Fibroblast of lung (primary cell): ENCODE measurements at regions not wholly inside any gene's neighbourhood (a gene's known extent, or its start where the extent isn't known, plus 50 kb on each side); places are given as distances from the start of the nearest gene placed in this dataset.

Experiments used
- DNase-seq, 2 donors: peaks; one replicate each; pipeline versions ENCODE4 v3.0.0 to v3.0.0-alpha.2; 2010; ENCODE audit warnings: low read depth in 2 of 2
- H2AFZ ChIP-seq: 2 replicates; pipeline ENCODE4 v1.5.1; 2012; ENCODE audit warnings: low read length, control low read depth, inconsistent platforms
- H3K27ac ChIP-seq: 2 replicates; pipeline ENCODE4 v1.5.1; 2011; ENCODE audit warnings: low read length, control low read depth; ENCODE audit not compliant: insufficient read depth
- H3K27me3 ChIP-seq: 2 replicates; pipeline ENCODE4 v1.5.1; 2011; ENCODE audit warnings: mild to moderate bottlenecking, low read length; ENCODE audit not compliant: control insufficient read depth, insufficient read depth
- H3K36me3 ChIP-seq: 2 replicates; pipeline ENCODE4 v1.5.1; 2011; ENCODE audit warnings: low read length; ENCODE audit not compliant: control insufficient read depth, insufficient read depth
- H3K4me1 ChIP-seq: 2 replicates; pipeline ENCODE4 v1.5.1; 2011; ENCODE audit warnings: low read length; ENCODE audit not compliant: control insufficient read depth, insufficient read depth; ENCODE audit errors: extremely low read depth
- H3K4me2 ChIP-seq: 2 replicates; pipeline ENCODE4 v1.5.1; 2011; ENCODE audit warnings: low read length, control low read depth; ENCODE audit not compliant: insufficient read depth; ENCODE audit errors: extremely low read depth
- H3K4me3 ChIP-seq, 4 experiments: fragments of 200-600 bp in 1 of 4; sonication (generic) in 1 of 4; replicated peaks in 1 of 4; 2 replicates each; pipeline ENCODE4 v1.5.1; 2011 to 2016; ENCODE audit warnings: low read length in 4 of 4, low read depth in 3 of 4, mild to moderate bottlenecking in 3 of 4, control low read depth in 2 of 4, inconsistent platforms in 1 of 4, mixed read lengths in 1 of 4; ENCODE audit not compliant: insufficient read depth in 1 of 4; ENCODE audit errors: control extremely low read depth in 1 of 4
- H3K79me2 ChIP-seq: 2 replicates; pipeline ENCODE4 v1.5.1; 2012; ENCODE audit warnings: mild to moderate bottlenecking, low read length, inconsistent platforms; ENCODE audit not compliant: control insufficient read depth, insufficient read depth
- H3K9ac ChIP-seq: 2 replicates; pipeline ENCODE4 v1.5.1; 2011; ENCODE audit warnings: mild to moderate bottlenecking, low read length, control low read depth; ENCODE audit not compliant: insufficient read depth
- H3K9me3 ChIP-seq: 2 replicates; pipeline ENCODE4 v1.5.1; 2012; ENCODE audit warnings: low read depth, low read length; ENCODE audit not compliant: control insufficient read depth, insufficient read depth
- H4K20me1 ChIP-seq: 2 replicates; pipeline ENCODE4 v1.5.1; 2011; ENCODE audit warnings: low read length; ENCODE audit not compliant: control insufficient read depth, insufficient read depth; ENCODE audit errors: extremely low read depth
- EZH2 ChIP-seq: IDR thresholded peaks from 2 replicates; pipeline ENCODE4 v1.5.1; 2012; ENCODE audit warnings: low read length, control low read depth, mild to moderate bottlenecking; ENCODE audit errors: missing control alignments
- TF ChIP-seq, protein P1 (sequence below), 2 donors: IDR thresholded peaks in 1 of 2; conservative IDR thresholded peaks in 1 of 2; 1 replicate in 1 of 2; 2 replicates in 1 of 2; pipeline ENCODE4 v1.5.1; 2011 to 2012; ENCODE audit warnings: low read length in 2 of 2, control low read depth in 1 of 2, inconsistent platforms in 1 of 2, low read depth in 1 of 2, mild to moderate bottlenecking in 1 of 2

DNA sequence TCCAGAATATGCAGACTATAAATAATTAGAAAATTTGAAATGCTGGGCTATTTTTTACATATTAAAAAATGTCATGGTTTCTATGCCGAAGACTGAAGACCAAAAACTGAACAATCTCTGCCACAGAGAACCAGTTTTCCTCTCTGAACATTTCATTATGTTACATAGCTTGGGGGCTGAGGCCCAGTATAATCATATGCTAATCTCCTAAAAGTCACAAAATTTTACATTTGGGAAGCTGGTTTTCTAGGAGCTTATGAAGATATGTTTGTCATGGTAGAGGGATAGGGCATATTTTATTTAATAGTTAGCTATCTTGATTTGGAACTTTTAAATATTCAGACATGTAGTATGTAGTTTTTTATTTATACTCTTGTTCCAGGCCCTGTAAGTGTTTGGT lies 167.8 kb downstream of the GPAT3 start:
- TF ChIP-seq, protein P1, sequence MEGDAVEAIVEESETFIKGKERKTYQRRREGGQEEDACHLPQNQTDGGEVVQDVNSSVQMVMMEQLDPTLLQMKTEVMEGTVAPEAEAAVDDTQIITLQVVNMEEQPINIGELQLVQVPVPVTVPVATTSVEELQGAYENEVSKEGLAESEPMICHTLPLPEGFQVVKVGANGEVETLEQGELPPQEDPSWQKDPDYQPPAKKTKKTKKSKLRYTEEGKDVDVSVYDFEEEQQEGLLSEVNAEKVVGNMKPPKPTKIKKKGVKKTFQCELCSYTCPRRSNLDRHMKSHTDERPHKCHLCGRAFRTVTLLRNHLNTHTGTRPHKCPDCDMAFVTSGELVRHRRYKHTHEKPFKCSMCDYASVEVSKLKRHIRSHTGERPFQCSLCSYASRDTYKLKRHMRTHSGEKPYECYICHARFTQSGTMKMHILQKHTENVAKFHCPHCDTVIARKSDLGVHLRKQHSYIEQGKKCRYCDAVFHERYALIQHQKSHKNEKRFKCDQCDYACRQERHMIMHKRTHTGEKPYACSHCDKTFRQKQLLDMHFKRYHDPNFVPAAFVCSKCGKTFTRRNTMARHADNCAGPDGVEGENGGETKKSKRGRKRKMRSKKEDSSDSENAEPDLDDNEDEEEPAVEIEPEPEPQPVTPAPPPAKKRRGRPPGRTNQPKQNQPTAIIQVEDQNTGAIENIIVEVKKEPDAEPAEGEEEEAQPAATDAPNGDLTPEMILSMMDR (conservative IDR thresholded peaks at IDR 0.05 in 1 of 2, IDR thresholded peaks at IDR 0.05 in 1 of 2; ENCODE audit: low read depth in 1 of 2, low read length in 2 of 2) = no peak
- no peak for TF ChIP-seq EZH2
- Histone ChIP-seq H3K36me3 (no peaks in the 10 kb centered on the region), H3K4me3 (no peak overlapping the region), H3K4me1 (no peaks in the 10 kb centered on the region), H3K27me3 (no peaks in the 10 kb centered on the region), H3K27ac (no peak overlapping the region), H3K79me2 (no peaks in the 10 kb centered on the region), H2AFZ (no peak overlapping the region), H4K20me1 (no peaks in the 10 kb centered on the region), H3K9ac (no peak overlapping the region), H3K4me2 (no peak overlapping the region), H3K9me3 (no peaks in the 10 kb centered on the region)
- DNase-seq = no peak

DNA sequence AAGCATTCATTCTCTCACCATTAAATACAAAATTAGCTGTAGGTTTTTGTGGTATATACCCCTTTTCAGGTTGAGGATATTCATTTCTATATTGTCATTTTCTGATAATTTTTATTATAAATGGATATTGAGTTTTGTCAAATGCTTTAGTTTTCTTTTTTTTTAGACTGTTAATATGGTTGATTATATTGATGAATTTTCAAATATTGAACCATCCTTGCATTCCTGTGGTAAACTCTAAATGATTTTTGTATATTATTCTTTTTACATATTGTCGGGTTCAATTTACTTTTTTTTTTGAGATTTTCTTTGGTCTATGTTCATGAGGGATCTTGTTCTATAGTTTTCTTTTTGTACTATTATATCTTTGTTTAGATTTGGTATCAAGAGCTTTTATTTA lies 165.1 kb downstream of the GPAT3 start:
- Histone ChIP-seq H3K4me2 (no peak overlapping the region), H3K27ac (no peak overlapping the region), H3K79me2 (no peaks in the 10 kb centered on the region), H3K9ac (no peak overlapping the region), H3K4me1 (no peaks in the 10 kb centered on the region), H3K36me3 (no peaks in the 10 kb centered on the region), H3K9me3 (no peaks in the 10 kb centered on the region), H3K27me3 (no peaks in the 10 kb centered on the region), H4K20me1 (no peaks in the 10 kb centered on the region), H3K4me3 (no peak overlapping the region), H2AFZ (no peak overlapping the region)
- TF ChIP-seq EZH2 = no peak
- TF ChIP-seq, protein P1 (conservative IDR thresholded peaks at IDR 0.05 in 1 of 2, IDR thresholded peaks at IDR 0.05 in 1 of 2; ENCODE audit: low read depth in 1 of 2, low read length in 2 of 2) = no peak
- no peak for DNase-seq

DNA sequence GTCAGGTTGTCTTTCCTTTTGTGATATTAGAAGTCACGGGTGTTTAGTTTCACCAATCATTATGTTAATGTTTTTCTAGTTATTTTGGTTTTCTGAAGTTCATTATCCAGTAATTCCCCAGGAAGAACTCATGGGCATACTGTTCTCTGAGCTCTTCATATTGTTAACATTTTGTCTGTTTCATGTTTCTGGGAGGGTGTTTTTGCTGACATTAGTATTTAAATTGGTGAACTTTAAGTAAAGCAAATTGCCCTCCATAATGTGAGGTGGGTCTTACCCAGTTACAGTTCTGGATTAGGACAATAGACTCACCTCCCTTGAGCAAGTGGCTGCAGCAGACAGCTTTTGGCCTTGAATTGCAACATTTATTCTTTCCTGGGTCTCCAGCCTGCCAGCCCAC lies 163.4 kb downstream of the GPAT3 start:
- H3K36me3 ChIP-seq = no peaks in the 10 kb centered on the region
- H2AFZ ChIP-seq = no peak overlapping the region
- no peak overlapping the region for H3K4me2 ChIP-seq
- no peak overlapping the region for H3K9ac ChIP-seq
- H3K9me3 ChIP-seq = no peaks in the 10 kb centered on the region
- no peaks in the 10 kb centered on the region for H3K27me3 ChIP-seq
- no peaks in the 10 kb centered on the region for H3K4me1 ChIP-seq
- no peaks in the 10 kb centered on the region for H4K20me1 ChIP-seq
- no peak overlapping the region for H3K4me3 ChIP-seq
- TF ChIP-seq, protein P1 (conservative IDR thresholded peaks at IDR 0.05 in 1 of 2, IDR thresholded peaks at IDR 0.05 in 1 of 2; ENCODE audit: low read depth in 1 of 2, low read length in 2 of 2) = no peak
- TF ChIP-seq EZH2 = no peak
- no peak for DNase-seq
- H3K27ac ChIP-seq = no peak overlapping the region
- H3K79me2 ChIP-seq = no peaks in the 10 kb centered on the region
